WTC11 (cell line): ENCODE measurements at regions not wholly inside any gene's neighbourhood (a gene's known extent, or its start where the extent isn't known, plus 50 kb on each side); places are given as distances from the start of the nearest gene placed in this dataset.
"Not testable (repeated sequence)": the region's sequence is repeated elsewhere in the genome, so short reads cannot be mapped to it uniquely, and the experiment has no call there.

Experiments used
- ATAC-seq: fragments of 200-7000 bp; cut with Tn5 transposase; 2 replicates; pipeline ENCODE4 v1.10.0; 2021; ENCODE audit warnings: mild to moderate bottlenecking, moderate library complexity
- CTCF ChIA-PET: fragments of 300-600 bp; sonication (Branson Sonifier 250); formaldehyde crosslinking; loops from one replicate; lab custom pipeline; 2021; ENCODE audit warnings: antibody characterized with exemption; lab: Charles Lee
- POLR2A ChIA-PET: fragments of 350-600 bp; sonication (Branson Sonifier 250); formaldehyde crosslinking; loops from one replicate; lab custom pipeline; 2021; ENCODE audit warnings: antibody characterized with exemption; lab: Charles Lee
- DNase-seq: peaks from one replicate; pipeline ENCODE4 v3.0.0; 2021; ENCODE audit warnings: low spot score
- H3K27ac Mint-ChIP-seq: 2 replicates; pipeline ENCODE4 v1.8.0; 2021; ENCODE audit warnings: mixed read lengths
- H3K27me3 Mint-ChIP-seq: 2 replicates; pipeline ENCODE4 v1.8.0; 2021; ENCODE audit warnings: low read depth, mild to moderate bottlenecking, moderate library complexity, mixed read lengths
- H3K36me3 Mint-ChIP-seq: 2 replicates; pipeline ENCODE4 v1.8.0; 2021; ENCODE audit warnings: mixed read lengths
- H3K4me1 Mint-ChIP-seq: 2 replicates; pipeline ENCODE4 v1.8.0; 2022; ENCODE audit warnings: mixed read lengths
- H3K4me3 Mint-ChIP-seq: 2 replicates; pipeline ENCODE4 v1.8.0; 2021; ENCODE audit warnings: mild to moderate bottlenecking, moderate library complexity, mixed read lengths
- H3K9me3 Mint-ChIP-seq: 2 replicates; pipeline ENCODE4 v1.8.0; 2021; ENCODE audit warnings: mixed read lengths
- CTCF ChIP-seq: fragments of 200-600 bp; IDR thresholded peaks from 2 replicates; pipeline ENCODE4 v1.8.0; 2022; ENCODE audit warnings: antibody characterized with exemption
- E2F1 ChIP-seq: sonication (generic); formaldehyde crosslinking; IDR thresholded peaks from 2 replicates; pipeline ENCODE4 v1.8.0; 2022; ENCODE audit warnings: mild to moderate bottlenecking, missing genetic modification reagents
- ELF4 ChIP-seq: sonication (generic); formaldehyde crosslinking; IDR thresholded peaks from 2 replicates; pipeline ENCODE4 v1.8.1; 2022; ENCODE audit warnings: low read depth, mild to moderate bottlenecking, moderate library complexity, missing genetic modification reagents
- EMX1 ChIP-seq: fragments of 250-450 bp; sonication (Bioruptor Pico); IDR thresholded peaks from 2 replicates; pipeline ENCODE4 v1.8.0; 2021; ENCODE audit warnings: mild to moderate bottlenecking
- JUN ChIP-seq: sonication (generic); formaldehyde crosslinking; IDR thresholded peaks from 2 replicates; pipeline ENCODE4 v1.8.0; 2023; ENCODE audit warnings: mild to moderate bottlenecking, missing genetic modification reagents
- KAT7 ChIP-seq: sonication (generic); formaldehyde crosslinking; IDR thresholded peaks from 2 replicates; pipeline ENCODE4 v1.8.1; 2023; ENCODE audit warnings: missing genetic modification reagents, mild to moderate bottlenecking, borderline replicate concordance
- MXD4 ChIP-seq: fragments of 250-450 bp; sonication (Bioruptor Pico); IDR thresholded peaks from 2 replicates; pipeline ENCODE4 v1.8.0; 2021; ENCODE audit warnings: mild to moderate bottlenecking, moderate library complexity, borderline replicate concordance
- NFATC4 ChIP-seq: fragments of 250-450 bp; sonication (Bioruptor Pico); IDR thresholded peaks from 2 replicates; pipeline ENCODE4 v1.9.0; 2021; ENCODE audit warnings: mild to moderate bottlenecking
- PRRX2 ChIP-seq: fragments of 250-450 bp; sonication (Bioruptor Pico); IDR thresholded peaks from 2 replicates; pipeline ENCODE4 v1.8.0; 2021; ENCODE audit warnings: mild to moderate bottlenecking
- SMAD3 ChIP-seq: sonication (generic); formaldehyde crosslinking; IDR thresholded peaks from 2 replicates; pipeline ENCODE4 v1.8.0; 2022; ENCODE audit warnings: missing genetic modification reagents, mild to moderate bottlenecking, borderline replicate concordance
- TEAD1 ChIP-seq: sonication (generic); formaldehyde crosslinking; IDR thresholded peaks from 2 replicates; pipeline ENCODE4 v1.8.0; 2022; ENCODE audit warnings: mild to moderate bottlenecking, missing genetic modification reagents
- TP53 ChIP-seq: sonication (generic); formaldehyde crosslinking; IDR thresholded peaks from 2 replicates; pipeline ENCODE4 v1.8.1; 2023; ENCODE audit warnings: mild to moderate bottlenecking, missing genetic modification reagents
- ZBTB21 ChIP-seq: sonication (generic); formaldehyde crosslinking; IDR thresholded peaks from 2 replicates; pipeline ENCODE4 v1.8.1; 2023; ENCODE audit warnings: mild to moderate bottlenecking, missing genetic modification reagents, borderline replicate concordance
- ZNF317 ChIP-seq: sonication (generic); formaldehyde crosslinking; IDR thresholded peaks from 2 replicates; pipeline ENCODE4 v1.8.1; 2023; ENCODE audit warnings: low read depth, mild to moderate bottlenecking, moderate library complexity, missing genetic modification reagents, borderline replicate concordance

- ATAC-seq (no peak), DNase-seq (no peak)
- ChIA-PET POLR2A (no interaction called here), CTCF (no interaction called here)
- Mint-ChIP-seq H3K9me3 (no peaks in the 10 kb centered on the region), H3K4me1 (no peaks in the 10 kb centered on the region), H3K27ac (no peak overlapping the region), H3K4me3 (no peak overlapping the region), H3K36me3 (no peaks in the 10 kb centered on the region), H3K27me3 (no peaks in the 10 kb centered on the region)
- TF ChIP-seq ZNF317 (CRISPR knock-in tag) = no peak
- TF ChIP-seq ZBTB21 (CRISPR knock-in tag) = no peak
- TF ChIP-seq PRRX2 (CRISPR knock-in tag) = no peak
- no peak for TF ChIP-seq KAT7
Observed at GRCh38 chrX:733961-734360, 103.4 kb downstream of the SHOX start.

- DNase-seq = no peak
- H3K4me3 Mint-ChIP-seq = no peak overlapping the region
Observed at GRCh38 chrX:729583-730409, 99.2 kb downstream of the SHOX start.

GRCh38 chrX:729101-729500, 98.5 kb downstream of the SHOX start:
- ATAC-seq, H3K4me3 Mint-ChIP-seq, H3K4me1 Mint-ChIP-seq, DNase-seq, H3K27me3 Mint-ChIP-seq, H3K27ac Mint-ChIP-seq, CTCF ChIA-PET, POLR2A ChIA-PET: not testable (repeated sequence)
- Mint-ChIP-seq H3K36me3 (peaks cover 13% of the 10 kb centered on the region), H3K9me3 (peaks cover 17% of the 10 kb centered on the region)

More at GRCh38 chrX:729583-730409, 99.2 kb downstream of the SHOX start:
- Mint-ChIP-seq H3K27me3 (no peaks in the 10 kb centered on the region), H3K4me1 (peaks cover 7% of the 10 kb centered on the region), H3K27ac (no peak overlapping the region), H3K36me3 (peaks cover 8% of the 10 kb centered on the region), H3K9me3 (peaks cover 12% of the 10 kb centered on the region)
- POLR2A ChIA-PET = no interaction called here
- no peak for ATAC-seq
- TF ChIP-seq JUN (CRISPR knock-in tag) (no peak), SMAD3 (CRISPR knock-in tag) (no peak), ELF4 (CRISPR knock-in tag) (no peak), EMX1 (CRISPR knock-in tag) (no peak), E2F1 (no peak), MXD4 (CRISPR knock-in tag) (no peak), TEAD1 (no peak), NFATC4 (no peak)
- CTCF ChIA-PET = no interaction called here

GRCh38 chrX:728639-729038, 98.0 kb downstream of the SHOX start:
- DNase-seq, POLR2A ChIA-PET, H3K4me3 Mint-ChIP-seq, H3K27me3 Mint-ChIP-seq, H3K27ac Mint-ChIP-seq, H3K4me1 Mint-ChIP-seq, ATAC-seq, CTCF ChIA-PET: not testable (repeated sequence)
- peaks cover 17% of the 10 kb centered on the region for H3K36me3 Mint-ChIP-seq
- H3K9me3 Mint-ChIP-seq = peaks cover 21% of the 10 kb centered on the region

GRCh38 chrX:727738-728621, 97.4 kb downstream of the SHOX start:
- DNase-seq = peak; percentile 77
- H3K27ac Mint-ChIP-seq = peak overlapping the region; percentile 52
- ChIA-PET POLR2A (no interaction called here), CTCF (no interaction called here)
- H3K4me1 Mint-ChIP-seq = peaks cover 7% of the 10 kb centered on the region
- H3K36me3 Mint-ChIP-seq = peaks cover 18% of the 10 kb centered on the region
- TF ChIP-seq CTCF = peak; percentile 41
- TF ChIP-seq TP53 (CRISPR knock-in tag) = no peak
- TF ChIP-seq, all 79 proteins: peak for 1
- no peaks in the 10 kb centered on the region; the same call in 1 of the 2 replicates for H3K27me3 Mint-ChIP-seq
- ATAC-seq = peak; percentile 98
- no peak overlapping the region for H3K4me3 Mint-ChIP-seq
- peaks cover 26% of the 10 kb centered on the region for H3K9me3 Mint-ChIP-seq
